ENCODE measurements at regions not wholly inside any gene's neighbourhood (a gene's known extent, or its start where the extent isn't known, plus 50 kb on each side); places are given as distances from the start of the nearest gene placed in this dataset.

DNA sequence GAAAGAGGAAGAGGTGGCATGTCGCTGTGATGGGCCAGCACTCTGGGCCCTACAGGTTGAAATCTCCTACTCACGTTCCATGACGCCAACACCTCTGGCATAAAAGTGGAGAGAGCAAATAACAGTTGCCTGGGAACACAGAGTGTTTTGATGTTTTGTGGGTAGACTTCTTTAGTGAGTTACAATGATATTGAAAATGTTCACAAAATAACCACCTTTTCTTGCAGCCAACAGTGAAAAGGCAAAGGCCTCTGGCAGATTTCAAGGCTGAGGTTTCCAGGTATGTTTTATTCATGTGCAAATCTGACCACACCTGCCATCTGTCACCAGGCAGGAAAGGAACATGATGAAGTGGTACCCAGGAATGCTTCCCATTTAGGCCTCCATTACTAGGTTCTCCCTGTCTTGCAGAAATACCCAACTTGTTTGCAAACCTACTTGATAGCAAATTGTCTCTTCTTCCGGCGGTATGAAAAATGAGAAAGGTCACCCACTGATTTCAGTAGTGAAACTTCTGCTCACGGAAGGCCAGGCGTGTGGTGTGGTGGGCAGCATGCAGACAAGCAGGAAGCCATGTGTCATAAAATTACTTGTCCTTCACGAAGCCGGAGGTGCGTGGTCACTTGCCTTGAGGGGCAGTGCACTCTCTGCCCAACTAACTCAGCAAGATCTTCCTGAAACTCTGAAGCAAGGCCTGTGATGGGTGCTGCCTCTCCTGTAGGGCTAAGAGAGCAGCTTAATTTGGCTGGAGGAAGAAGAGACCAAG lies 299.1 kb upstream of the PRDM1 start:
- Mint-ChIP-seq H3K4me1 (ENCODE audit: low read depth) (peaks cover 45% of the 10 kb centered on the region), H3K27ac (no peak overlapping the region), H3K9me3 (no peaks in the 10 kb centered on the region), H3K4me3 (no peak overlapping the region), H3K36me3 (ENCODE audit: low read depth) (no peaks in the 10 kb centered on the region), H3K27me3 (no peaks in the 10 kb centered on the region)
- no peak overlapping the region for H3K27ac ChIP-seq (ENCODE audit: low read depth in 1 of 2, low read length in 2 of 2)
- no peak for ATAC-seq (ENCODE audit: poor library complexity)
- TF ChIP-seq, protein P1, sequence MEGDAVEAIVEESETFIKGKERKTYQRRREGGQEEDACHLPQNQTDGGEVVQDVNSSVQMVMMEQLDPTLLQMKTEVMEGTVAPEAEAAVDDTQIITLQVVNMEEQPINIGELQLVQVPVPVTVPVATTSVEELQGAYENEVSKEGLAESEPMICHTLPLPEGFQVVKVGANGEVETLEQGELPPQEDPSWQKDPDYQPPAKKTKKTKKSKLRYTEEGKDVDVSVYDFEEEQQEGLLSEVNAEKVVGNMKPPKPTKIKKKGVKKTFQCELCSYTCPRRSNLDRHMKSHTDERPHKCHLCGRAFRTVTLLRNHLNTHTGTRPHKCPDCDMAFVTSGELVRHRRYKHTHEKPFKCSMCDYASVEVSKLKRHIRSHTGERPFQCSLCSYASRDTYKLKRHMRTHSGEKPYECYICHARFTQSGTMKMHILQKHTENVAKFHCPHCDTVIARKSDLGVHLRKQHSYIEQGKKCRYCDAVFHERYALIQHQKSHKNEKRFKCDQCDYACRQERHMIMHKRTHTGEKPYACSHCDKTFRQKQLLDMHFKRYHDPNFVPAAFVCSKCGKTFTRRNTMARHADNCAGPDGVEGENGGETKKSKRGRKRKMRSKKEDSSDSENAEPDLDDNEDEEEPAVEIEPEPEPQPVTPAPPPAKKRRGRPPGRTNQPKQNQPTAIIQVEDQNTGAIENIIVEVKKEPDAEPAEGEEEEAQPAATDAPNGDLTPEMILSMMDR (IDR thresholded peaks at IDR 0.05), result no peak
- no peak overlapping the region for H3K4me3 ChIP-seq (ENCODE audit: low read length)
- peaks cover 16% of the 10 kb centered on the region for H3K4me1 ChIP-seq (ENCODE audit: insufficient read depth, low read length)
- CTCF ChIA-PET, result no interaction called here
- intact Hi-C loops (cut with DNase I, micrococcal nuclease), result no loop called here
- POLR2A ChIA-PET, result no interaction called here
- no peak for DNase-seq
- no peaks in the 10 kb centered on the region for H3K9me3 ChIP-seq (ENCODE audit: control insufficient read depth in 1 of 2, insufficient read depth in 1 of 2, low read length in 2 of 2)
- no peaks in the 10 kb centered on the region for H3K27me3 ChIP-seq (ENCODE audit: control insufficient read depth in 1 of 2, insufficient read depth in 2 of 2, low read length in 2 of 2)
- no peaks in the 10 kb centered on the region for H3K36me3 ChIP-seq (ENCODE audit: insufficient read depth, low read length)

DNA sequence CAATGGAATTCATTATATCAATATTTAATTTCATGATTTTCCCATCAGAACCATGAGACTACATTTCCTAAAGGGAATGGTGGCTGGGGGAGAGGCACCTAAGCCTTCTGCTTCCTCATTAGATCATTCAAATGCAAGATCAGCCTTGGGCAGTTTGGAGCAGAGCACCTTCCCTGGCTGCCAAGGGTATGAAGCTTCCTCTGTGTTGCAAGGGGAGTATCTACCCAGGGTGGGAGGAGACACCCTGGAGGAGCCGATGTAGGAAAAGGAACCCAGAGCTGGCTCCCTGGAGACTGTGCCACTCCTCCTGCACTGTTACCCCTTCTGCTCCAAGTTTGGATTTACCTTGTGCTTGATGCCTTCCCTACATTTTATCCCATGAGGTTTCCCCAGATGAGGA lies 299.7 kb upstream of the PRDM1 start:
- POLR2A ChIA-PET, result no interaction called here
- no peak overlapping the region for H3K27ac Mint-ChIP-seq
- H3K9me3 Mint-ChIP-seq, result no peaks in the 10 kb centered on the region
- no peaks in the 10 kb centered on the region for H3K9me3 ChIP-seq (ENCODE audit: control insufficient read depth in 1 of 2, insufficient read depth in 1 of 2, low read length in 2 of 2)
- H3K27me3 Mint-ChIP-seq, result no peaks in the 10 kb centered on the region
- intact Hi-C loops (cut with DNase I, micrococcal nuclease), result no loop called here
- no peaks in the 10 kb centered on the region for H3K36me3 ChIP-seq (ENCODE audit: insufficient read depth, low read length)
- H3K4me3 Mint-ChIP-seq, result no peak overlapping the region
- peaks cover 17% of the 10 kb centered on the region for H3K4me1 ChIP-seq (ENCODE audit: insufficient read depth, low read length)
- ATAC-seq (ENCODE audit: poor library complexity), result no peak
- H3K27me3 ChIP-seq (ENCODE audit: control insufficient read depth in 1 of 2, insufficient read depth in 2 of 2, low read length in 2 of 2), result no peaks in the 10 kb centered on the region
- peaks cover 45% of the 10 kb centered on the region for H3K4me1 Mint-ChIP-seq (ENCODE audit: low read depth)
- no peak overlapping the region for H3K27ac ChIP-seq (ENCODE audit: low read depth in 1 of 2, low read length in 2 of 2)
- no peak overlapping the region for H3K4me3 ChIP-seq (ENCODE audit: low read length)
- DNase-seq, result no peak
- TF ChIP-seq, protein P1 (IDR thresholded peaks at IDR 0.05), result no peak
- no peaks in the 10 kb centered on the region for H3K36me3 Mint-ChIP-seq (ENCODE audit: low read depth)
- CTCF ChIA-PET, result no interaction called here

DNA sequence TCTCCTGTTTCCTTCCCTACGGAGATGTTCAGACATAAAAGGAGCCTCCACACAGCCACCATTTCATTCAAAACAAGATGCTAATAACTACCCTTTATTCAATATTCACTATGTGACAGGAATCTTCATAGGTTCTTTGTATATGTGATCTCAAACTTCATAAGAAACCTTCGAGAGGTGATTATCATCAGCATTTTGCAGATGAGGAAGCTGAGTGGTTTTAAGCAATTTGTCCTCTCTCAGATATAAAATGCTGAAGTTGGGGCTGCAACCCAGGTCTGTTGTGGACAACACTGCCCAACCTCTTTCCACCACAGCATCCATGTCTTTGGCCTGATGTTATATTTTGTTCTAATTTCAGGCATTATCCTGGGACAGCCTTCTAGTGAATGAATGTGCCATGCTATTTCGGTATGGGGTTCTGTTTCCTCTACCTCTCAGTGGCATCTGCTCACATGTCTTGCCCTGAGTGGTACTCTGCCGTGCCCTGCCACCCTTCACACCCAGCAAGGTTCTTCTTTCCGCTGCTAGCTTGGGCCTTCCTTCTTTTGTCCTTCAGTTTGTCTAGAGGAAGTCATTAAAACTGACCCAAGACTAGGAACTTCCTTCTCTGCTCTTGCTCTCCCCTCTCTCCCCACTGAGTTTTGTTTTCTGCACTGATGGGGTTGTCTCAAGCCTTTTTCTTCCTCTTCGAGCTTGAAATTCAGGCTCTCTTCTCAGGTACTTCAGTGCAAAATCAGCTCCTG lies 300.9 kb upstream of the PRDM1 start:
- DNase-seq (peak in 2 of 14 experiments; percentile 21 to 33), ATAC-seq (ENCODE audit: poor library complexity) (no peak)
- H3K4me1 ChIP-seq (ENCODE audit: insufficient read depth, low read length), result peaks cover 24% of the 10 kb centered on the region
- no peaks in the 10 kb centered on the region for H3K36me3 ChIP-seq (ENCODE audit: insufficient read depth, low read length)
- POLR2A ChIA-PET, result interaction anchor here (0.6 kb wide), 1 partner anchor 330 kb away, joined by 3 read pairs; no protein-coding TSS in a partner anchor
- no peaks in the 10 kb centered on the region for H3K9me3 Mint-ChIP-seq
- H3K36me3 Mint-ChIP-seq (ENCODE audit: low read depth), result no peaks in the 10 kb centered on the region
- H3K27me3 ChIP-seq (ENCODE audit: control insufficient read depth in 1 of 2, insufficient read depth in 2 of 2, low read length in 2 of 2), result no peaks in the 10 kb centered on the region
- TF ChIP-seq, protein P1 (IDR thresholded peaks at IDR 0.05), result no peak
- no peak overlapping the region for H3K4me3 Mint-ChIP-seq
- CTCF ChIA-PET, result no interaction called here
- intact Hi-C loops (cut with DNase I, micrococcal nuclease), result no loop called here
- no peaks in the 10 kb centered on the region for H3K9me3 ChIP-seq (ENCODE audit: control insufficient read depth in 1 of 2, insufficient read depth in 1 of 2, low read length in 2 of 2)
- H3K27me3 Mint-ChIP-seq, result no peaks in the 10 kb centered on the region
- H3K27ac ChIP-seq (ENCODE audit: low read depth in 1 of 2, low read length in 2 of 2), result no peak overlapping the region
- no peak overlapping the region for H3K4me3 ChIP-seq (ENCODE audit: low read length)
- H3K27ac Mint-ChIP-seq, result no peak overlapping the region
- peaks cover 57% of the 10 kb centered on the region for H3K4me1 Mint-ChIP-seq (ENCODE audit: low read depth)
